GM06990 (cell line): ENCODE measurements at regions not wholly inside any gene's neighbourhood (a gene's known extent, or its start where the extent isn't known, plus 50 kb on each side); places are given as distances from the start of the nearest gene placed in this dataset.

Source experiments
- DNase-seq: peaks from one replicate; pipeline ENCODE4 v3.0.0-alpha.2; 2011; ENCODE audit not compliant: insufficient read length; ENCODE audit errors: extremely low read depth
- H3K27me3 ChIP-seq: replicated peaks from 2 replicates; pipeline ENCODE4 v1.6.0; 2011; ENCODE audit warnings: low read length; ENCODE audit not compliant: control insufficient read depth, insufficient read depth
- H3K36me3 ChIP-seq: 2 replicates; pipeline ENCODE4 v1.5.1; 2011; ENCODE audit warnings: low read length; ENCODE audit not compliant: control insufficient read depth, insufficient read depth
- H3K4me3 ChIP-seq: replicated peaks from 2 replicates; pipeline ENCODE4 v1.5.1; 2011; ENCODE audit warnings: low read depth, mild to moderate bottlenecking, control low read depth, low read length
- CTCF ChIP-seq: IDR thresholded peaks from 2 replicates; pipeline ENCODE4 v1.5.1; 2011; ENCODE audit warnings: low read length, control low read depth, mild to moderate bottlenecking, inconsistent platforms; ENCODE audit not compliant: insufficient read depth, poor library complexity, severe bottlenecking

- H3K36me3 ChIP-seq = no peaks in the 10 kb centered on the region
- H3K27me3 ChIP-seq = no peaks in the 10 kb centered on the region
- no peak overlapping the region for H3K4me3 ChIP-seq
- TF ChIP-seq CTCF = no peak
- DNase-seq = no peak
Observed at GRCh38 chr2:53536583-53537361, 230.8 kb upstream of the CHAC2 start.

GRCh38 chr2:53535234-53535840, 232.3 kb upstream of the CHAC2 start:
- Histone ChIP-seq H3K27me3 (no peaks in the 10 kb centered on the region), H3K4me3 (no peak overlapping the region), H3K36me3 (no peaks in the 10 kb centered on the region)
- TF ChIP-seq CTCF = no peak
- no peak for DNase-seq

- DNase-seq = no peak
- H3K36me3 ChIP-seq = no peaks in the 10 kb centered on the region
- no peak for TF ChIP-seq CTCF
- no peak overlapping the region for H3K4me3 ChIP-seq
- no peaks in the 10 kb centered on the region for H3K27me3 ChIP-seq
Observed at GRCh38 chr2:53530126-53530525, 237.5 kb upstream of the CHAC2 start.

- TF ChIP-seq CTCF = no peak
- Histone ChIP-seq H3K4me3 (no peak overlapping the region), H3K36me3 (no peaks in the 10 kb centered on the region), H3K27me3 (no peaks in the 10 kb centered on the region)
- no peak for DNase-seq
Observed at GRCh38 chr2:53527056-53527455, 240.5 kb upstream of the CHAC2 start.

- H3K27me3 ChIP-seq = no peaks in the 10 kb centered on the region
- no peak for TF ChIP-seq CTCF
- no peaks in the 10 kb centered on the region for H3K36me3 ChIP-seq
- no peak overlapping the region for H3K4me3 ChIP-seq
- no peak for DNase-seq
Observed at GRCh38 chr2:53519918-53520841, 247.4 kb upstream of the CHAC2 start.
